Stomach (tissue), 4 donors: ENCODE measurements at regions not wholly inside any gene's neighbourhood (a gene's known extent, or its start where the extent isn't known, plus 50 kb on each side); places are given as distances from the start of the nearest gene placed in this dataset.

Source experiments
- CTCF ChIP-seq, 7 experiments: fragments of 450-650 bp in 4 of 7; fragments of 200-600 bp in 3 of 7; sonication (generic) in 3 of 7; IDR thresholded peaks; one replicate each; pipeline ENCODE4 v1.5.1; 2016 to 2019; ENCODE audit warnings: antibody characterized with exemption in 7 of 7, control low read depth in 2 of 7, mild to moderate bottlenecking in 1 of 7
- EP300 ChIP-seq: sonication (generic); formaldehyde crosslinking; IDR thresholded peaks from one replicate; pipeline ENCODE4 v1.6.1; 2017; ENCODE audit warnings: antibody characterized with exemption
- POLR2A ChIP-seq, 4 donors: fragments of 450-650 bp; IDR thresholded peaks; one replicate each; pipeline ENCODE4 v1.6.1; 2016; ENCODE audit warnings: antibody characterized with exemption in 4 of 4, control low read depth in 2 of 4, mild to moderate bottlenecking in 1 of 4, moderate library complexity in 1 of 4

DNA sequence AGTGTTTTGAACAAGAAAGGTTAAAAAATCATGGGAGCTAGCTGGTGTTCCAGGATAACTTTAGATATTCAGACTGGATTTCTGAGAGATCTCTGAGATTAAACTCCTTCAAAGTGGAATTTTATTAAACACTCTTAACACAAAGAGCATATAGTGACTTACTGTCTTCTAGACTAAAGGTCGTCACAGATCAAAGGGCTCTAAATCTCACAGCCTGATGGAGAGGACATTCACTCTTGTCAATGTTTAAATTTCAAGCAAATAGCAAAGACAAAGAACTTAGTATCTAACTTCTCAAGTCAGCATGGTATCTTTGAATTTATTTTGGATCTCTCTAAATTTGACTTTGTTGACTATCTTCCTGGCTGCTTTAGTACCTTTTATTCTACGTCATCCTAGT lies 53.7 kb upstream of the NUDT6 start:
- TF ChIP-seq CTCF (IDR thresholded peaks at IDR 0.05) (no peak), POLR2A (IDR thresholded peaks at IDR 0.05) (no peak), EP300 (no peak)
